Adrenal gland (tissue), 9 donors: ENCODE measurements at regions not wholly inside any gene's neighbourhood (a gene's known extent, or its start where the extent isn't known, plus 50 kb on each side); places are given as distances from the start of the nearest gene placed in this dataset.

Experiments used
- DNase-seq, 7 donors: peaks; one replicate each; pipeline ENCODE4 v3.0.0-alpha.2; 2019 to 2020
- H3K27ac ChIP-seq, 5 donors: fragments of 200-600 bp; sonication (generic) in 4 of 5; 1 replicate in 3 of 5; 2 replicates in 2 of 5; pipeline versions ENCODE4 v1.5.1 to v1.8.0; 2016 to 2020; ENCODE audit warnings: mild to moderate bottlenecking in 1 of 5
- H3K27me3 ChIP-seq: fragments of 200-600 bp; 2 replicates; pipeline ENCODE4 v1.8.0; 2021
- H3K36me3 ChIP-seq, 2 donors: fragments of 200-600 bp; replicated peaks in 1 of 2; 1 replicate in 1 of 2; 2 replicates in 1 of 2; pipeline versions ENCODE4 v1.5.1 to v1.8.0; 2018 to 2022
- H3K4me1 ChIP-seq, 2 donors: fragments of 200-600 bp; replicated peaks in 1 of 2; 1 replicate in 1 of 2; 2 replicates in 1 of 2; pipeline versions ENCODE4 v1.5.1 to v1.8.0; 2018 to 2021
- H3K4me3 ChIP-seq, 4 donors: fragments of 200-600 bp; sonication (generic) in 3 of 4; one replicate each; pipeline ENCODE4 v1.5.1; 2016 to 2018
- H3K9me3 ChIP-seq, 3 donors: fragments of 200-600 bp; sonication (generic) in 1 of 3; replicated peaks in 1 of 3; 1 replicate in 2 of 3; 2 replicates in 1 of 3; pipeline versions ENCODE4 v1.5.1 to v1.8.0; 2016 to 2021
- POLR2A ChIP-seq, 2 donors: fragments of 450-650 bp; IDR thresholded peaks; one replicate each; pipeline ENCODE4 v1.6.1; 2017; ENCODE audit warnings: antibody characterized with exemption in 2 of 2, mild to moderate bottlenecking in 2 of 2, moderate library complexity in 1 of 2
- WGBS, 4 donors: extraction: QIAGEN DNeasy Blood & Tissue Kit in 2 of 4; methylation state at CpG; one replicate each; pipeline versions ENCODE4 v1.1.5 to v1.1.7; 2013 to 2017; 5-methylcytosine and 5-hydroxymethylcytosine counted together
- intact Hi-C, 2 donors: fragments of 100-400 bp; cut with DNase I; formaldehyde crosslinking; loops; one replicate each; pipeline versions ENCODE4 v1.14.1 to v1.15.0; 2022 to 2023
- TF ChIP-seq, protein P1 (sequence below), 6 experiments: fragments of 450-650 bp in 4 of 6; fragments of 200-600 bp in 2 of 6; sonication (generic) in 1 of 6; IDR thresholded peaks; 1 replicate in 5 of 6; 2 replicates in 1 of 6; pipeline versions ENCODE4 v1.5.1 to v1.8.0; 2016 to 2021; ENCODE audit warnings: antibody characterized with exemption in 6 of 6, mild to moderate bottlenecking in 2 of 6, moderate library complexity in 1 of 6
- donor health status: healthy with polysubstance abuse.
- donor health status: Bipolar disorder and iron deficiency.
- donor health status: DM: yes; HTN: yes; CAD: no.
- donor health status: DM: no; HTN: no; CAD: no.
- donor health status: DM: no; HTN: no; CAD: no.

GRCh38 chr1:5225707-5226704, 571.6 kb downstream of the AJAP1 start:
- TF ChIP-seq POLR2A (IDR thresholded peaks at IDR 0.05): no peak
- H3K4me3 ChIP-seq: no peak overlapping the region
- H3K4me1 ChIP-seq: no peaks in the 10 kb centered on the region
- intact Hi-C loops: no loop called here
- H3K9me3 ChIP-seq: no peaks in the 10 kb centered on the region
- peaks cover 14% of the 10 kb centered on the region for H3K27me3 ChIP-seq
- no peaks in the 10 kb centered on the region for H3K36me3 ChIP-seq
- H3K27ac ChIP-seq: no peak overlapping the region
- DNase-seq: no peak
- WGBS, 4 donors: 52 to 55% (median 55%) methylated on average over 20 of the region's 20 CpGs

DNA sequence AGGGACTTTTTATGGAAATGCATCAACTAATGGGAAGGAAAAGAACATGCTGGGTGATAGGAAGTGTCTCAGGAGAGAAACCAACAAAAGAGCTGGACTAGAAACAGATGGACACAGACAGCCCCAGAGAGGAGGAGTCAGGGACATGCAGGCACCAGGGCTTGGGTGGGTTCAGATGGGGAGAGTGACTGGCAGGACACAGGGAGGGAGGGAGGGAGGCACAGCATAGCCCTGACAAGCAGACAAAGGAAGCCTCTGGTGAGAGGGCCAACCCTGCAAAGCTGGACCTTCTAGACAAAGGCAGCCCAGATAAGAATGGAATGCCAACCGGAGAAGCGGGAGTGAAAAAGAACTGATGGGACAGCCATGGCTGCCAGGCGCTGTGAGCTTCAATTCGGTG, 568.8 kb downstream of the AJAP1 start:
- H3K36me3 ChIP-seq: no peaks in the 10 kb centered on the region
- DNase-seq: no peak
- no peaks in the 10 kb centered on the region for H3K4me1 ChIP-seq
- no peak overlapping the region for H3K27ac ChIP-seq
- H3K4me3 ChIP-seq: no peak overlapping the region
- WGBS, 4 donors: 68 to 90% (median 83%) methylated on average over 3 to 4 of the region's 4 CpGs
- TF ChIP-seq, protein P1, sequence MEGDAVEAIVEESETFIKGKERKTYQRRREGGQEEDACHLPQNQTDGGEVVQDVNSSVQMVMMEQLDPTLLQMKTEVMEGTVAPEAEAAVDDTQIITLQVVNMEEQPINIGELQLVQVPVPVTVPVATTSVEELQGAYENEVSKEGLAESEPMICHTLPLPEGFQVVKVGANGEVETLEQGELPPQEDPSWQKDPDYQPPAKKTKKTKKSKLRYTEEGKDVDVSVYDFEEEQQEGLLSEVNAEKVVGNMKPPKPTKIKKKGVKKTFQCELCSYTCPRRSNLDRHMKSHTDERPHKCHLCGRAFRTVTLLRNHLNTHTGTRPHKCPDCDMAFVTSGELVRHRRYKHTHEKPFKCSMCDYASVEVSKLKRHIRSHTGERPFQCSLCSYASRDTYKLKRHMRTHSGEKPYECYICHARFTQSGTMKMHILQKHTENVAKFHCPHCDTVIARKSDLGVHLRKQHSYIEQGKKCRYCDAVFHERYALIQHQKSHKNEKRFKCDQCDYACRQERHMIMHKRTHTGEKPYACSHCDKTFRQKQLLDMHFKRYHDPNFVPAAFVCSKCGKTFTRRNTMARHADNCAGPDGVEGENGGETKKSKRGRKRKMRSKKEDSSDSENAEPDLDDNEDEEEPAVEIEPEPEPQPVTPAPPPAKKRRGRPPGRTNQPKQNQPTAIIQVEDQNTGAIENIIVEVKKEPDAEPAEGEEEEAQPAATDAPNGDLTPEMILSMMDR (IDR thresholded peaks at IDR 0.05): no peak
- no peaks in the 10 kb centered on the region for H3K9me3 ChIP-seq
- intact Hi-C loops: no loop called here
- H3K27me3 ChIP-seq: peaks cover 14% of the 10 kb centered on the region

DNA sequence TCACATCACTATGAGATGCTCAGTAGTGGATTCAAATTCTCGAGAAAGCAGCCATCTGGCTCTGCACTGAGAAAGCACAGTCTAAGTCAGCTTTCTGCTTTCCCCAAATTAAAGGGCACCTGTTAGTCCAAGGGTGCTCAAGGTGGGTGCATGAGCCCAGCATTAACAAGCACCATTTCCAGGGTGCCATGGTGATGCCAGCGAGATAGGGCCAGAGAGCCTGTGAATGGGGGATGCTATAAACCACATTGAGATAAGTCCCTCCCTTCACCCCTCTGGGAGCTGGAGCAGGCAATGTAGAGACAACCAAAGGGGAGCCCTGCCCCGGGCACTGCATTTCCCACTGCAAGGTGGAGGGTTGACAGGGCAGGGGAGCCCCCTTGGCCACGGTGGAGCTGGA, 568.2 kb downstream of the AJAP1 start:
- H3K36me3 ChIP-seq: no peaks in the 10 kb centered on the region
- no peaks in the 10 kb centered on the region for H3K9me3 ChIP-seq
- intact Hi-C loops: no loop called here
- TF ChIP-seq, protein P1 (IDR thresholded peaks at IDR 0.05): no peak
- no peak for TF ChIP-seq POLR2A (IDR thresholded peaks at IDR 0.05)
- WGBS, 4 donors: 69 to 82% (median 75%) methylated on average over 2 to 4 of the region's 4 CpGs
- H3K4me1 ChIP-seq: no peaks in the 10 kb centered on the region
- H3K4me3 ChIP-seq: no peak overlapping the region
- no peak overlapping the region for H3K27ac ChIP-seq
- DNase-seq: no peak
- peaks cover 14% of the 10 kb centered on the region for H3K27me3 ChIP-seq

DNA sequence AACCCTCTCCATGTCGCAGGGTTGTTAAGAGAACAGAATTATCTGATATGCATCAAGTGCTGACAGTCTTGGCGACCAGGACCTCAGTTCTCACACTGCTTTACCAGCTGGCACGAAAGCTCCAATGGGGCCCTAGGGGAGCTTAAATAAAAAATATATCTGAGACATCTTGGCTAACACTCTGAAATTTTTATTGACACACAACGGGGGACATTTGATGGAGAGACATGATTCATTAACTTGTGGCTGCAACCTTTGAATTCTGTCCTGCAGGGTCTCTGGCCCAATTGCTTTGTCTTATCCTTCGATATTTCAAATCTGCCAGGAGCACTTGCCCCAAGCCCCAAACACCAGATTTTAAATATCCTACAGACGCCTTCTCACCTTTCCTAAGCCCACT, 567.0 kb downstream of the AJAP1 start:
- intact Hi-C loops: no loop called here
- Histone ChIP-seq H3K4me3 (no peak overlapping the region), H3K4me1 (no peaks in the 10 kb centered on the region), H3K27me3 (peaks cover 8% of the 10 kb centered on the region), H3K9me3 (no peaks in the 10 kb centered on the region), H3K36me3 (no peaks in the 10 kb centered on the region), H3K27ac (no peak overlapping the region)
- no peak for DNase-seq
- TF ChIP-seq POLR2A (IDR thresholded peaks at IDR 0.05): no peak
- TF ChIP-seq, protein P1 (IDR thresholded peaks at IDR 0.05): no peak
- WGBS, 4 donors: 61 to 75% (median 71%) methylated on average over 6 of the region's 6 CpGs

GRCh38 chr1:5220821-5221220, 566.4 kb downstream of the AJAP1 start:
- Histone ChIP-seq H3K9me3 (no peaks in the 10 kb centered on the region), H3K36me3 (no peaks in the 10 kb centered on the region), H3K27ac (no peak overlapping the region), H3K4me3 (no peak overlapping the region), H3K4me1 (no peaks in the 10 kb centered on the region), H3K27me3 (peaks cover 8% of the 10 kb centered on the region)
- WGBS, 4 donors: 45 to 51% (median 48%) methylated on average over 7 of the region's 7 CpGs
- intact Hi-C loops: no loop called here
- no peak for DNase-seq
- TF ChIP-seq POLR2A (IDR thresholded peaks at IDR 0.05): no peak
- TF ChIP-seq, protein P1 (IDR thresholded peaks at IDR 0.05): no peak
